Activated T-helper 1 cell treated with Interleukin-2 at 50 U/mL for 16 hours (primary cell): ENCODE measurements at regions not wholly inside any gene's neighbourhood (a gene's known extent, or its start where the extent isn't known, plus 50 kb on each side); places are given as distances from the start of the nearest gene placed in this dataset.

ENCODE experiments used
- DNase-seq: peaks from one replicate; pipeline ENCODE4 v3.0.0-alpha.2; 2020; ENCODE audit warnings: low read depth

DNA sequence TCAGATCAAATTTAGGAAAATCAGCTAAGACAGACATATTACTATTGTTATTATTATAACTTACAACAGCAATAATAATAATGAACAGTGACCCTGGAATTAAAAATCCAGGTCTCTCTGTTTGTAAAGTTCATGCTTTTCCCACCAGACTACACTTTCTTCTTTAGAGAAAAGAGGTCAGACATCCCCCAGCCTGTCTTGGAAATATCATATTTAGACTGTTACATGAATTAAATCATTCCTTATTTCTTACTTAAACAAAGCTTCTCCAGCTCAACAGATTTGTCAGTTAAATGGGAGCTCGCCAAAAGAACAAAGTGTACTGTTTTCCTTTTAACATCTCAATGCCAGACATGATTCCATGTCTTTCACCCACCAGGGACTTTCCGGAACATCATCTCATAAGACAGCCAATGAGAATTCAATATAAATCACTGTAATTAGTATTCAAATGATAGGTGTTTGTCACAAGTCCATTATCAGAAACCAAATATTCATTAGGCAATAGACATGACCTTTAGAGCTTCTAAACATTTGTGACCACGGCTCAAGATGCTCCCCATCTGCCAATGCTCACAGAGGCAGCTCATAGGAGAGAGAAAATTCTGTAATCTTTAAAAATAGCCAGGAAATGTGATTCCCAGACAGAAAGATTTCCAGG is 351.9 kb downstream of the ENC1 start:
- no peak for DNase-seq

DNA sequence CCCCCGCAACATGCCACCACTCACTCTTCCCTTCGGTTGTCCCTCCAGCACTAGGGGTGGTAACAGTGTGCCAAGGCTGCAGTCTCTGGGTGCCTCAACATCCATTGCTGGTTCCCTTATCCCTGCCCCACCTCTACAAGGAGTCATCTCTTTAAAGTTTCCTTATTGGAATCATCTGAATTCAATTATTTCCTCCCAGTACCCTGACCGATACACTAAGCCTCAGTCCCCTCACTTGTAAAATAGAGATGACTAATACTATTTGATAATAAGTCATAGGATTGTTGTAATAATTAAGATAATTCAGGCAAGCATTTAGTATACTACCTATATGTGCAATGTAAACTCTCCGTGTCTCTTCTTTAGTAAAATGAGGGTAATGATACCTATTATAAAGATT is 352.5 kb downstream of the ENC1 start:
- no peak for DNase-seq

DNA sequence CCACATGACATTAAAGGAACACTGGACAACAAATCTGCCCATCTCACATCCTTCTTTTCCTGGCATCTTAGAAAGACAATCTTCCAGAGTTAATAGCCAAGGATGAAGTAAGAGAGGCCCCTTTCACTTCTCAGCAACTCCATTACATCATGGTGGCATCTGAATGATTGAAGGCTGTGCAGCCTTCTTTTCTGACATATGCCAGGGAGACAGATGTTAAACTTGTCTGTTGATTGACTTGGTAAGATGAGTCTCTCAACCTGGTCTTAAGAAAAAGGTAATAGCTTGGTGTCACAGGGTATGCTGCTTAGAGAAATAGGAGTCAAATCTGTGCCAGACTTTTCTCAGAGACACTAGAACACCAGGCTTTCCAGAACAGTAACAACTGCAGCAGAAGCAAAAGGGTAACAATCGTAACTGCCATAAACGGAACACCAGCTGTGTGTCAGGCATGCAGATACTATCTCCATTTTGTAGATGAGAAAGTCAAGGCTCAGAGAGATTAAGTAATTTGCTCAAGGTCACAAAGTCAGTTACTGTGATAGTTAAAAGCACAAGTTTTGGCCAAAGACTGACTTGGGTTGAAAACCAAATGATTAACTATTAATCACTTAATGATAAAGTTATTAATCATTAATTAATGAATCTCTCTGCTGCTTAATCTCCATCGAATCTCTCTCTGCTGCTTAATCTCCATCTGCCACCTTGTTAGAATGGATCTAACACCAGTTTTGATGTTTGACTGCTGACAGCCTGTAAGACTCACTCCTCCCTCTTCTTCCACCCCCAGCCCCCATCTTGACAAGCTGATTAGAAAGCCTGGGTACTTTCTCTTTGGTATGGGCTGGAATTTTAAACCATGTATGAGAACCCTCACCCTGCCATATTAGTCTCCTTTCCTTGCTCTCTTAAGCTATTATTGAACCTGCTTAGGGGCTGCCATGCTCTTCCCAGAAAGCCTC is 353.5 kb downstream of the ENC1 start:
- no peak for DNase-seq

DNA sequence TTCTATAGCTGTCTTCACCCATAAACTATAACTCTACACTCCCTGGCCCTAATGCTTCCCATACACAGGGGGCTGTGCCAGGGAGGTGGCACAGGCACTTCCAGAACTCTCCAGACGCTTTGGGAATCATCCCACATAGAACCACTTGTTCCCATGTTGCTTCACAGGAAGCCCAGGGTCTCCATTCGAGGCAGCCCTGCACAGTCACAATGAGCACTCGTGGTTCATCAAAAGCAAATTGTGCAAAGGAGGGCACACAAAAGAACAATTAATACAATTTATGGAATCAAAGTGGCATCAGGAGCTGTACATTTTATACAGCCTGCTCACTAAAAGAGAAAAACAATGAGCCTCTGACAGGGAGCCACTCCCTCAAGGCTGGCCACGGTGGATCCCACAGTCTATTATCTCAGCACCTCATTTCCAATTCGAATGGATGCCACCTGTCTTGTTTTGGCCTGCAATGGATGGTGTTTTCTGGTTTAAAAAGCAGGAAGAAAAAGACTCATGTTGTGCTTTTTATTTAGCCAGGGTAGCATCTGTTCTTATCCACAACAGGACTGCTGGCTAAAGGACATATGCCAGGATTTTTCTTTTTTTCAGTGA is 354.8 kb downstream of the ENC1 start:
- no peak for DNase-seq

DNA sequence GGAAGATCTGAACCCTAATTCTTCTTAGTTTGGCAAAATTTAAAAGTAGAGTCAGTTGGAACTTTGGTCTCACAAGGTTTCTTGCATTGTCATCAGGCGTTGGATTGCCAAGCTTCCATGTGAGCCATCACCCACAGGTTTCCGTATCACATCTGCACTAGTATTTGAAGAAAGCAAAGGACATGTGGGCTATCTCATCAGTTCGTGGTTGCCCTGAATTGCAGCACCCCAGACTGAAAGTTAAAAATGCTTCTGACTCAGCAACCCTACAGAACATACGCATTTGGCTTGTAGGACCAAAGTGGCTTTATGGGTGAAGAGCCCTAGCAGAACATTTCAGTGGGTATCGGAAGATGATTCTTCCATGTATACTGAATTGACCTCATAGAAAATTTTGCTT is 358.0 kb downstream of the ENC1 start:
- DNase-seq = no peak

DNA sequence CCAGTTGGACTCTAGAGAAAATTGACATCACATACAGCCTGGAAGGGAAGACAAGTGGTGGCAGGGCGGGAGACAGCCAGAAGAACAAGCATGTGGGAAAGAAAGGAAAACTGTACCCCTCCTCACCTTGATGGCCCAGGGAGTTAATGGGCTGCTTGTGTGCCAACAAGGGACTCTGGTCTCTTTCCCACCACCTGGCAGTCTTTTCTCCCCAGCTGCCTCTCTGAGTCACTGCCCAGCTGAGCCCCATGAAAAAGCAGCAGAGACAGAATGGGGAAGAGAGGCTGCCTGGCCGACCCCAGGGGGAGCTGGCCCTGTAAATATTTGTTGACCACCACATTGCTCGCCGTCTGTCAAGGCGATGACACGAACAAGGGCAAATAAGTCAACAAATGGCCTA is 359.4 kb downstream of the ENC1 start:
- no peak for DNase-seq

DNA sequence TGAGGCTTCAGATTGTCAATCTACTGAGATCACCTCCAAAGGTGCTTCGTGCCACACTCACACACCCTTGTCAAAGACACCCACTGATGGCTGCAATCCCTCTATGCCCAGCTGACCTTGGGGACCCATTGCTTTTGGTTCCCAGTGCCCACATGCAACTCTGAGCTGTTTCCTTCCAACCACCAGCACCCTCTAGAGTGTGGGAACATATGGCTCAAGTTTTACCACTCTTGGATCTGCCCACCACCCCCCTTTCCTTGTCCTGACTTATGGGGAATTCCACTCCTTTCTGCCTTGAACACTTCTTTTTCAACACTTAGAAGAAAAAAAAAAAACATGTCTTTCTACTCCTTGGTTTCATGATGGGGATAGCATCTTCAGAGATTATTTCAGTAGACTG is 360.2 kb downstream of the ENC1 start:
- DNase-seq = no peak

DNA sequence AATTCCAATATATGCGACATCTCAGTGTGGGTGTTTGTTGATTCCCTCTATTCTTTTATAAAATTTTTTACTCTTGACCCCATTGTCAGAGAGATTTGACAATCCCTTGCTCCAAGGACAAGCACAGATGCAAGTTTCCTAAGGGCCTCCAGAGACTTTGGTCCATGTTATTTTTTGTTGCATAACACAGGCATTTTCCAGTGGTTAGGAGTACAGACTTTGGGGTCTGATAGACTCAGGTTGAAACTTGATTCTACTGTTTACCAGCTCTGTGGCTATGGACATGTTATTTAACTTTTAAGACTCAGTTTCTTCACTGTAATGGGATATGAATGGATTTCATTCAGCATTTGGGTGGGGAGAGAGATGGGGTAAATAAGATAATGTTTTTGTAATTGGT is 361.3 kb downstream of the ENC1 start:
- no peak for DNase-seq

DNA sequence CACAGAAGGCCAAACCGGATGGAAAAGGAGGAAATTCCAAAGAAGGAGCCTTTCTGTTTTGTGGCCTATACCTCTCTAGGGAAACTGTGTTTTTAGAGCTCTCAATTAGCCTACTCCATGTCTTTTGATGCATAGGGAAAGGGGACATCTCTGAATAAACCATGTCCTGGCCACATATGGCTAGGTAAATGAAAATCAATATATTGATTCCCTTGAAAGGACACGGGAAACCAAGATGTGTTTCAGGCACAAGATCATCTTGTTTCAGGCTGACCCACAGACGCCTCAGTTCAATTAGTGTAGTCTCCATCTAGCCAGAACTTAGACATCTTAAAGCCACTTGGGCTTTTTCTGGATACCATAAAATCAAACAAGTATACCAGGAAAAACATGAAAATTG is 363.1 kb downstream of the ENC1 start:
- DNase-seq = no peak

DNA sequence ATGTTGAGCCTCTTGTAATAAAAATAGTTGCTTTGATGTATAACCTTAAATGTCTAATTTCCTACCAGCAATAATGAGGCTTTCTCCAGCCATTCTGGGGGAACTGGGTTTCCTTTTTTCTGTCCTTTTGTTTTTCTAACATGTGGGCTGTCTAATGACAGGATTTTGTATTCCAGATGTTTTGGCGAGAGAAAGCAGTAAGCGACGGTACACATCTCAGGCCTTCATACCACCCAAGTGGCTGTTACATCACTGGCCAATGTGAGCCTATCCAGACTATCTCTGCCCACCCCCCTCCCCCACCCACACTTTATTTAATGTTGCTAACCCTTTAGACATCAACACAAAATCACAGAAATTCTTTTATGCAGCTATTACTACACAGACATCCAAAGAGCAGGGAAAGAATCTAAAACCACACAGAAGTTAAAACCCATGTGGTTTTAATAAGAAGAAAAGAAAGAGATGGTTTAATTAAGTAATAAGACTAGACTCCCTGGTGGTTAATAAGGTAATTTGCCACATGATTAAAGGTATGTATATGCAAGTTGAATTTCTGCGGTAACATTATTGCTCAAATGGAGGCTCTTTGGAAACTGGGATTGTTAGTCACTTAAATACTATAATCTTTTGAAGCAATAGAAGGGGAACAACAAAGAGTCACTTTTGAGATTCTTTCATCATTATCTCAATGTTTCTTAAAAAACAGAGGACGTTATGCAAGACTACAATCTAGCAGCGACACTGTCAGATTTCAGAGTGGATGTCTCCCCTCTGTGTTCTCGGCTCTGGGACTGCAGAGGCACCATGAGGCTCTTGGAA is 365.1 kb downstream of the ENC1 start:
- no peak for DNase-seq

DNA sequence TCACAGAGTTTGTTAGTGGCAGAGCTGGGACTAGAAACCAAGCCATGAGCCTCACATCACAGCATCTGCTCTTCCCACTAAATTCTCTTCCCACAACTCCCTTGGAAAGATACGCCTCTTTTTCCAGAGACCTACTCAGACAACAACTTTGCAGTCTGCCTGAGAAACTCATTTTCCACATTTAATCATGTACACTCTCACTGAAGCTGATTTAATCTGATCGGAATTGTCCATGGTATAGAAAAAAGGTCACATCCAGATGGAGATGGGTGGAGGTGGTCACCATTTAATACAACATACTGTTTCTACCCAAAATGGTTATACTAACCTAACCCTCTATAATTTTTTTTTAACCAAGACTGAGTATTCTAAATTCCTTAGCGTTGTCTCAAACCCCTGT is 366.2 kb downstream of the ENC1 start:
- DNase-seq = no peak

DNA sequence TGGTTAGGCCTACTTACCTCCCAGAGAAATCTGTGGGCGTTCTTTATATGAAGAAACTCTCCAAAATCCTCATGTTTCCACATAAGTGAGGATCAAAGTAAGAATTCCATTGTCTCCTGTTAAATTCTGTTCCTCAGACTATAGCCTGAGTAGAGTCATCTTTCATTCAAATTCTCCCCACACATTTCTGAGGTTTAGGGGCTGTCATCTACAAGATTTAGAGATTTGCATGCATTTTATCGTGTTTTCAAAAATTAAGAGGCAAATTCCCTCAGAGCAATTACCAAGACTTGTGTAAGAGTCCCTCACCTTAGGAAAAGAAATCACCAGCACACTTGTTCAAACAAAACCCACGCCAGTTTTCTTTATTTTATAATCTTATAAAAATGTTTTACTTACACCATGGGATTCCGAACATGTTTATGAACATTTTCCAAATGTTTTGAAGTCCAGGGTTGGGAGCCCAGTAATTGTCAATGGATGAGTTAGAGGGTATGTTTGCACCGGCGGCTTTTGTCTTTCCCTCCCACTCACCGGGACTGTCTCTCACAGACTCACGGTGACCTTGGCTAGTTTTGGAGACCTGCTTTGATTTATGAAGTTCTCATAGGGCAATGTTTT is 367.6 kb downstream of the ENC1 start:
- no peak for DNase-seq

DNA sequence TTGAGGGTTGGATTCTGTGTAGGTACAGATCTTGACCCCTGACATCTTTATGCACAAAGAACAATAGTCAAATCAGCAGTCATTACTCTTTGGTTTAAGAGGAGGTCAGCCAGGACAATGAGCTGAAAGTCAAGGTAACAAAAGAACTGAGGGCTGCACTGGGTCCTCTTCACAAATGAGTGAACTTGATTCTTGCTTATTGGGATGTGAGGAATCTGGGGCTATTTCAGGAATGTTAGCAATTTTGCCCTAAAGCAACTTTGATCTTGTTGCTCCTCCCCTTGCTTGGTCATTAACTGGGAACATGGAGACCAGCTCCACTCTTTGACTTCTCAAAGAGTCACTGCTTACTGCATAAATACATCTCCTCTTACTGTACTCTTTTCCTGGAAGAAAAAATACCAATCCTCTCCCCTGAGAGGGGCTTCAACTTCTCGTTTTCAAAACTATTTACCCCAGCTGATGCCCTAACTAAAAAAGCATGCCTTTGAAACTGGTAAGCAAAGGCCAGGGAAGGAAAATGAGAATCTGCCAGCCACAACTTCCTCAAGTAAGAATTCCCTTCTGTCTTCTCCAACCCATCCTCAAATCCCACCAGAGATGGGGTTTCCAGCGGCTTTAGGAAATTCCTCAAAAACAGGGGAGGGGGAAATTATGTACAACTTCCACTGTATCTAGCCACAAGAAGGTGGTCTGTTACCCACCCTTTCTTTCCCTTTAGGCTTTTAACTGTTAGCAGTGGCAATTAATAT is 368.3 kb downstream of the ENC1 start:
- no peak for DNase-seq

DNA sequence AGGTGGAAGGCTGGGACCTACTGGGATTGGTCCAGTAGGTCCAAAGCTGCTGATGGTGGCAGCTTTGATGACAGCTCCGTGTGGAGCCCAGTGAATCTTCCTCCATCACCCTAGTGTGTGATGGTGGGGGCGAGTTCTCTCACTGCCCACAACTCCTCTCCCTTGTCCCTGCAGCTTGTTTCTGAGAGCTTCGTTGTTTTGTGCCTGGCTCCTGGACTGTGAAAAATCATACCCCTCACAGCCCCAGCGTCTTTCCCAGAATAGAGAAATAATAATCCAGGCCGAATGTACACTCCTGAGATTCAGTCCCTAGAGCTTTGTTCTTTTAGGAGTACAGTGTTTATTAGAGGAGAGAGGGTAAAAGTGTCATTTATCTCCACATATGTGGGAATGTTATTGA is 372.2 kb downstream of the ENC1 start:
- no peak for DNase-seq

DNA sequence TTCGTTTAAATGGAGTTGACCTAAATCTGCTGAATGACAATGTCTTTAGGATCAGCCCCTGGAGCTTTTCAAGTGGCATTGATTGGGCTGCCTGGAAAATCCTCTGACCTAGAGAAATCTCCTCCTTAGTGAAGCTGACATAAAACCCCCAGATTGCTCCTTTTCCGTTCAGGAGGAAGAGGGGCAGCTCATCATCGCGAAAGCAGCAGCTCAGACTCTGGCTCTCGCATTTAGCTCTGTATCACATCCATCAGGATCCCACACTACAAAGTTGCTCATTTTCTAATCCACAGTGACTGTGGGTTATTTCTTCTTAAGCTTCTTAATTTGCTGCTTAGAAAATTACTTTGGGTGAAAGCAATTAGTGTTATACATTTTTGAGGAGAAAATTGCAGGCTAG is 373.7 kb downstream of the ENC1 start:
- DNase-seq = no peak

DNA sequence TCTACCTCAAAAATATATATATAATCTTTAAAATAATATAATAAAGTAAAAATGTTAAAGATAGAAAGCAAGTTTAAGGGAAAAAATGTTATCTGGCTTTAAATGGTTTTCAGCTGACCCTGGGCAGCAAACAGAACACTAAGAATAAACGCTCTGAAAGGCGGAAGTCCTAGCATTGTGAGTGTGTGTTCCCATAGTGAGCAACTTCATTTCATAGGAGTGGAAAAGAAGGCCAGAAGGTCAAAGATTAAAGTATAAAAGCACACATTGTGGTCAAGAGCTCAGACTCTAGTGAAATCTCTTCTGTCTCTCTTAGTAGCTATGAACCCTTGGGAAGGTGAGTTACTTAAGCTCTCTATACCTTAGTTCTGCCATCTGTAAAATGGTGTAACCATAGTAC is 374.4 kb downstream of the ENC1 start:
- DNase-seq = no peak

DNA sequence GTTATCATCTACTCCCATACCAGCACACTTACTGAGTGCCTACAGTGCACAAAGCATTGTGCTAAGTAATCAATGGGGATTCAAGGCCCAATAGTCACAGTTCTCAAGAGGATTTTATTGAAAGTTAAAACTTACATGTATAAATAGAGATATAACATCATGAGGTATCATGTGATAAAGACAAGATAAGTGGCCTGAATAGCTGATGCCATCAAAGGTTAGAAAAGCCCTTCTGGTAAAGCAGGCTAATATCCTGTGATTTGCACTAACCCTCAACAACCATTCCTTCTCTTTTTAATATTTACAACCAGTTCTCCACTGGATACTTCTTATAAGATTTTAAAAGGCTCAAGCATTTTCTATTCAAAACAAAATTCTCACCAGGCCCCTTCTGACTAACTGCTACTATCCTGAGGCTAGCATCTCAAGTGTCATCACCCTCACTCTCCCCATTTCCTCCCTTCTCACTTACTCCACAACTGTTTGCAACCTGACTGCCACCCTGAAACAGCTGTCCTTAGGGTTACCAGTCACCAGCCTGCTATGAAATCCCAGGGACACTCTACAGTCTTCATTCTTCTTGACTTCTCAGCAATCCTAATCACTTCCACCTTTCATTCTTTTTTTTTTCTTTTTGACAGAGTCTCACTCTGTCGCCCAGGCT is 377.9 kb downstream of the ENC1 start:
- DNase-seq = no peak

DNA sequence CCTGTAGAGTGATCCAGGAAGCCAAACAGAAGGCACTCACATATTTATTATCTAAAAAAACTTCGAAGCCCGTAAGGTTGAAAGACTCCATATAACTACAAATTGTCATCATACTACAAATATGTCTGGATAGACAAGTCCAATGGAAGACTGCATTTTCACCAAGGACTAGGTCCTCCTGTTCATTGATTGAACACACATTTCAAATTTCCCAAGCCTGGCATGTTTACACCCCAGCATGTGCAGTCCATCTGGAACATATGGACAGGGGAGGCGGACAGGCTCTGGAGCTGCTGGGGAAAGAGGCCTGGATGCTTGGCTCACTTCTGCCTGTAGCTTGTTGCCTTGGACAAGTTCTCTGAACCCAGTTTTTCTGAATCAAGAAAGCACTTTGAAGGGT is 378.7 kb downstream of the ENC1 start:
- DNase-seq = no peak

DNA sequence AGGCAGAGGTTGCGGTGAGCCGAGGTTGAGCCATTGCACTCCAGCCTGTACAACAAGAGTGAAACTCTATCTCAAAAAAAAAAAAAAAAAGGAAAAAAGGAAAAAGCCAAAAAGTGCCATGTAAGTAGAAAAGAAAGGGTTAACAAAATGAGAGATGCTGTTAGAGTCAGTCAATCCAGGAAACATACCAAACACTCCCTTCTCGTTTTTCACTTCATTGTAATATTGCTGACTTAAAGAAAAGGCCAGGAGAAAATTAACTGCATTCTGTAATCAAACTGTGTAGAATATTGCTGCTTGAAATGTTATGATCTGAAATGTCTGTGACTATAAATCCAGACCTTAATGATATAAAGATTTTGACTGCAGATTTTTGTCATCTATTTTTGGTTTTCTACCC is 379.1 kb downstream of the ENC1 start:
- no peak for DNase-seq

DNA sequence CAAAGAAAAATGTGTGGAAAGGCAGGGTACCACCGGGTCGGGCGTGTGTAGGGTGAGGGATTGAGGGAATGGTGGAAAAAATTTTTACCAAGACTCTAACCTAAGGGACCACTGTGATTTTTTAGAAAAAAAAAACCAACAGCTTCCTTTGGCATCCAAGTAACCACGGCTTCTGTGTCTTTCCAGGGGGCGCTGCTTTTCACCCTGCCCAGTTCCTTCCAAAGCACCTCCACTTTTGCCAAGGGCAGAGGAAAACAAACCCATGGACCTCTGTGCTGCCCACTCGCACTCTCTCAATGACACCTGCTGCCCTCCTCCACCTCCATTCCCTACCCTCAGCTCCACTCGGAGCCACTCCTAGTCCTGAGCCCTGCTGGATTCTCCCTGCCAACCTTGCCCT is 381.0 kb downstream of the ENC1 start:
- DNase-seq = no peak

DNA sequence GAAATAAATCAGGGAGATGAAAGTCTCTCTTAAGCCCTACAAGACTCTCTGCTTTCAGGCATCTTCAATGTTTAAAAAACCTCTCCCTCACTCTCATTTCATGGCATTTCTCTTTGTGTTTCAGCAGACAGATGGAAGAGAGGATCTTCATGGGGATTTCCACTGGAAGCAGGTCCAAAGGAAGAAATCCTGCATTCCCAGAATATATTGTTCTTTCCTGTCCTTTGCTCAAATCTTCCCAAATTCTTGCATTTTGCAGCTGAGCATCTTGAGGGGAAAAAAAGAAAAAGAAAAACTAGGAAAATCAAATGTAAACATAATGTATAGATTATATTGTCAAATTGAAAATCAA is 382.2 kb downstream of the ENC1 start:
- no peak for DNase-seq
